GM12878 (cell line): ENCODE measurements at regions not wholly inside any gene's neighbourhood (a gene's known extent, or its start where the extent isn't known, plus 50 kb on each side); places are given as distances from the start of the nearest gene placed in this dataset.

Source experiments
- ATAC-seq: fragments of 200-7000 bp; cut with Tn5 transposase; 3 replicates; pipeline ENCODE4 v1.9.1; 2020; ENCODE audit warnings: mild to moderate bottlenecking, moderate library complexity
- BruUV-seq: library from RNA; stranded (reverse); fragments of 400-500 nt; replicated peaks from 2 replicates; lab custom pipeline; 2021; lab: Mats Ljungman, UMichigan
- CTCF ChIA-PET: fragments of 300-600 bp; sonication (Branson Sonifier 250); formaldehyde crosslinking; extraction: SDS; loops from one replicate; lab custom pipeline; 2021; ENCODE audit warnings: inconsistent platforms; lab: Yijun Ruan, JAX
- POLR2A ChIA-PET: fragments of 350-600 bp; formaldehyde crosslinking; extraction: SDS; loops from one replicate; lab custom pipeline; 2021; ENCODE audit warnings: inconsistent platforms; lab: Charles Lee
- RAD21 ChIA-PET: fragments of 300-600 bp; sonication (Branson Sonifier 250); formaldehyde crosslinking; loops from one replicate; lab custom pipeline; 2023; ENCODE audit warnings: antibody characterized with exemption; ENCODE audit not compliant: unreplicated experiment; lab: Charles Lee
- SMC1A ChIA-PET: fragments of 300-600 bp; sonication (Branson Sonifier 250); formaldehyde crosslinking; loops from one replicate; lab custom pipeline; 2023; ENCODE audit not compliant: unreplicated experiment, uncharacterized antibody; lab: Charles Lee
- DNase-seq: peaks from one replicate; pipeline ENCODE4 v3.0.0-alpha.2; 2011; ENCODE audit warnings: low read depth, low spot score
- FAIRE-seq: peaks from 3 replicates; lab custom pipeline; 2011; peaks lifted over from hg19 to GRCh38; lab: Jason Lieb, UNC
- H2AFZ ChIP-seq: 2 replicates; pipeline ENCODE4 v1.6.0; 2011; ENCODE audit warnings: low read depth, low read length, control low read depth; ENCODE audit not compliant: control insufficient read depth
- H3K27ac ChIP-seq: 2 replicates; pipeline ENCODE4 v1.5.1; 2011; ENCODE audit warnings: control low read depth; ENCODE audit not compliant: control insufficient read depth, insufficient read depth
- H3K27me3 ChIP-seq, 2 experiments: replicated peaks in 1 of 2; 2 replicates each; pipeline versions ENCODE4 v1.6.0 to v1.6.1; 2011; ENCODE audit warnings: low read length in 1 of 2; ENCODE audit not compliant: control insufficient read depth in 2 of 2, insufficient read depth in 2 of 2
- H3K36me3 ChIP-seq, 2 experiments: 2 replicates each; pipeline ENCODE4 v1.5.1; 2011; ENCODE audit warnings: low read length in 1 of 2; ENCODE audit not compliant: control insufficient read depth in 2 of 2, insufficient read depth in 2 of 2
- H3K4me1 ChIP-seq: 2 replicates; pipeline ENCODE4 v1.6.1; 2011; ENCODE audit warnings: mild to moderate bottlenecking, low read length, moderate library complexity, mixed read lengths; ENCODE audit not compliant: control insufficient read depth, insufficient read depth
- H3K4me2 ChIP-seq: 2 replicates; pipeline ENCODE4 v1.6.0; 2011; ENCODE audit warnings: control low read depth; ENCODE audit not compliant: control insufficient read depth, insufficient read depth
- H3K4me3 ChIP-seq: fragments of 200-600 bp; sonication (generic); 2 replicates; pipeline ENCODE4 v1.5.1; 2016
- H3K79me2 ChIP-seq: 2 replicates; pipeline ENCODE4 v1.6.0; 2011; ENCODE audit warnings: low read length; ENCODE audit not compliant: control insufficient read depth, insufficient read depth
- H3K9ac ChIP-seq: 2 replicates; pipeline ENCODE4 v1.8.0; 2011; ENCODE audit warnings: low read length, control low read depth, mixed read lengths; ENCODE audit not compliant: control insufficient read depth, insufficient read depth
- H3K9me3 ChIP-seq: replicated peaks from 3 replicates; pipeline ENCODE4 v1.5.1; 2011; ENCODE audit warnings: mild to moderate bottlenecking, low read length; ENCODE audit not compliant: control insufficient read depth, insufficient read depth
- H4K20me1 ChIP-seq: 2 replicates; pipeline ENCODE4 v1.6.0; 2011; ENCODE audit not compliant: control insufficient read depth, insufficient read depth
- ASH2L ChIP-seq: fragments of 300-600, 200-600 bp; sonication (generic); IDR thresholded peaks from 2 replicates; pipeline ENCODE4 v1.6.1; 2017; ENCODE audit warnings: low read depth, mild to moderate bottlenecking, borderline replicate concordance
- BHLHE40 ChIP-seq, 2 experiments: fragments of 450-650 bp in 1 of 2; IDR thresholded peaks; 2 replicates each; pipeline ENCODE4 v1.6.1; 2011 to 2017; ENCODE audit warnings: low read depth in 2 of 2, borderline replicate concordance in 1 of 2, improper control_type of control experiment in 1 of 2, low read length in 1 of 2, mild to moderate bottlenecking in 1 of 2
- BRCA1 ChIP-seq: IDR thresholded peaks from 2 replicates; pipeline ENCODE4 v1.6.1; 2011; ENCODE audit warnings: low read depth, low read length, improper control_type of control experiment
- CREM ChIP-seq: IDR thresholded peaks from 2 replicates; pipeline ENCODE4 v1.6.1; 2014; ENCODE audit warnings: antibody characterized with exemption, low read depth
- CTCF ChIP-seq, 3 experiments: IDR thresholded peaks in 2 of 3; conservative IDR thresholded peaks in 1 of 3; 2 replicates each; pipeline ENCODE4 v1.5.1; 2011; ENCODE audit warnings: low read depth in 3 of 3, low read length in 3 of 3, mild to moderate bottlenecking in 3 of 3, control low read depth in 2 of 3, moderate library complexity in 2 of 3, inconsistent platforms in 1 of 3, mixed read lengths in 1 of 3; ENCODE audit not compliant: control insufficient read depth in 2 of 3, insufficient read depth in 1 of 3; ENCODE audit errors: extremely low read depth in 1 of 3
- E4F1 ChIP-seq: fragments of 450-650 bp; IDR thresholded peaks from 2 replicates; pipeline ENCODE4 v1.6.1; 2018; ENCODE audit warnings: borderline replicate concordance, mild to moderate bottlenecking; ENCODE audit not compliant: partially characterized antibody
- EZH2 ChIP-seq: IDR thresholded peaks from 2 replicates; pipeline ENCODE4 v1.6.1; 2012; ENCODE audit warnings: low read depth, mild to moderate bottlenecking, control low read depth, inconsistent platforms, low read length, borderline replicate concordance; ENCODE audit not compliant: control insufficient read depth
- HCFC1 ChIP-seq: fragments of 150-350 bp; IDR thresholded peaks from 2 replicates; pipeline ENCODE4 v1.6.1; 2014; ENCODE audit warnings: low read length
- KLF5 ChIP-seq: fragments of 450-650 bp; IDR thresholded peaks from 2 replicates; pipeline ENCODE4 v1.6.1; 2014; ENCODE audit warnings: mild to moderate bottlenecking; ENCODE audit not compliant: partially characterized antibody
- NR2C1 ChIP-seq: fragments of 450-650 bp; IDR thresholded peaks from 2 replicates; pipeline ENCODE4 v1.6.1; 2017; ENCODE audit warnings: antibody characterized with exemption, mild to moderate bottlenecking, moderate library complexity
- PAX8 ChIP-seq: fragments of 450-650 bp; IDR thresholded peaks from 2 replicates; pipeline ENCODE4 v1.6.1; 2017; ENCODE audit warnings: mild to moderate bottlenecking, moderate library complexity
- REST ChIP-seq: IDR thresholded peaks from 2 replicates; pipeline ENCODE4 v1.6.1; 2012; ENCODE audit warnings: mild to moderate bottlenecking, low read depth, low read length
- SMC3 ChIP-seq: IDR thresholded peaks from 2 replicates; pipeline ENCODE4 v1.6.1; 2011; ENCODE audit warnings: low read length, improper control_type of control experiment, borderline replicate concordance
- STAT3 ChIP-seq: IDR thresholded peaks from 2 replicates; pipeline ENCODE4 v1.6.1; 2011; ENCODE audit warnings: low read depth, low read length, improper control_type of control experiment
- WRNIP1 ChIP-seq: IDR thresholded peaks from 2 replicates; pipeline ENCODE4 v1.6.1; 2011; ENCODE audit warnings: low read depth, low read length, improper control_type of control experiment, borderline replicate concordance
- YY1 ChIP-seq: IDR thresholded peaks from 2 replicates; pipeline ENCODE4 v1.6.1; 2011; ENCODE audit warnings: low read depth, mild to moderate bottlenecking, low read length
- WGBS: methylation state at CpG from one replicate; pipeline ENCODE4 v1.1.6; 2016; ENCODE audit warnings: low lambda C conversion rate; ENCODE audit not compliant: insufficient replicate concordance, insufficient coverage; ENCODE audit errors: missing lambda C conversion rate; 5-methylcytosine and 5-hydroxymethylcytosine counted together
- in situ Hi-C: fragments of 300-500 bp; cut with MboI; formaldehyde crosslinking; loops from 9 replicates; pipeline ENCODE4 v1.14.3; 2018; ENCODE audit warnings: mixed read lengths
- intact Hi-C: fragments of 100-400 bp; cut with micrococcal nuclease; formaldehyde crosslinking; loops from one replicate; pipeline ENCODE4 v1.14.2; 2022; ENCODE audit not compliant: unreplicated experiment

GRCh38 chr4:75289914-75290582 is 224.2 kb downstream of the RCHY1 start:
- Histone ChIP-seq H3K9ac (no peak overlapping the region), H3K4me2 (no peak overlapping the region), H4K20me1 (no peaks in the 10 kb centered on the region), H3K4me3 (no peak overlapping the region), H3K36me3 (no peaks in the 10 kb centered on the region), H3K4me1 (no peaks in the 10 kb centered on the region), H3K79me2 (no peaks in the 10 kb centered on the region), H2AFZ (no peak overlapping the region), H3K9me3 (no peaks in the 10 kb centered on the region), H3K27ac (no peak overlapping the region), H3K27me3 (no peaks in the 10 kb centered on the region)
- ChIA-PET SMC1A (interaction anchor here (0.7 to 4.5 kb wide), 7 partner anchors 14 to 416 kb away, joined by 3 to 72 read pairs (median 3); partner anchors contain the start of gene PARM1), POLR2A (no interaction called here), RAD21 (interaction anchor here (0.6 to 5.3 kb wide), 10 partner anchors 35 to 418 kb away, joined by 3 to 61 read pairs (median 3); partner anchors contain the start of gene PARM1), CTCF (interaction anchor here (0.6 to 5.0 kb wide), 11 partner anchors 209 to 428 kb away, joined by 3 to 84 read pairs (median 4); partner anchors contain the start of gene PARM1)
- peak; percentile 98 for ATAC-seq
- BruUV-seq, result no TSS peak
- 8% methylated on average over 7 of the region's 7 CpGs for WGBS
- intact Hi-C loops, result loop anchor here (1.0 to 5.0 kb wide), 3 partner anchors 223 to 415 kb away; no protein-coding TSS in a partner anchor
- in situ Hi-C loops, result loop anchor here (5.0 kb wide), 2 partner anchors 358 to 413 kb away; partner anchors contain the start of gene PARM1
- no peak for FAIRE-seq
- peak; percentile 23 for DNase-seq
- TF ChIP-seq BRCA1, result no peak
- TF ChIP-seq ASH2L, result no peak
- peak; percentile 59 to 72 (median 59) for TF ChIP-seq CTCF (IDR thresholded peaks at IDR 0.05 in 2 of 3, conservative IDR thresholded peaks at IDR 0.05 in 1 of 3; ENCODE audit: control insufficient read depth in 2 of 3, extremely low read depth in 1 of 3, insufficient read depth in 1 of 3, low read depth in 3 of 3, low read length in 3 of 3)
- TF ChIP-seq EZH2, result no peak
- no peak for TF ChIP-seq REST
- TF ChIP-seq WRNIP1, result no peak
- no peak for TF ChIP-seq CREM
- no peak for TF ChIP-seq STAT3
- TF ChIP-seq KLF5, result no peak
- peak; percentile 83; the same call in 1 of the 2 replicates for TF ChIP-seq SMC3
- TF ChIP-seq PAX8, result no peak
- TF ChIP-seq YY1, result no peak
- TF ChIP-seq BHLHE40 (IDR thresholded peaks at IDR 0.05; ENCODE audit: borderline replicate concordance in 1 of 2, low read depth in 2 of 2, low read length in 1 of 2), result no peak
- TF ChIP-seq E4F1, result no peak
- no peak for TF ChIP-seq HCFC1
- TF ChIP-seq NR2C1, result no peak
